ENCODE measurements at regions not wholly inside any gene's neighbourhood (a gene's known extent, or its start where the extent isn't known, plus 50 kb on each side); places are given as distances from the start of the nearest gene placed in this dataset.

GRCh38 chr1:229834230-229834629, 208.2 kb downstream of the URB2 start:
- Mint-ChIP-seq H3K4me1 (ENCODE audit: unreplicated experiment) (no peaks in the 10 kb centered on the region), H3K27me3 (peaks cover 21% of the 10 kb centered on the region), H3K9me3 (peaks cover 5% of the 10 kb centered on the region), H3K36me3 (no peaks in the 10 kb centered on the region), H3K4me3 (no peak overlapping the region), H3K27ac (no peak overlapping the region)
- no peak for TF ChIP-seq CTCF (conservative IDR thresholded peaks at IDR 0.05)
- no peak for DNase-seq (ENCODE audit: extremely low spot score, unreplicated experiment)

- Mint-ChIP-seq H3K4me1 (ENCODE audit: unreplicated experiment) (no peaks in the 10 kb centered on the region), H3K36me3 (no peaks in the 10 kb centered on the region), H3K27me3 (peaks cover 31% of the 10 kb centered on the region), H3K9me3 (peaks cover 5% of the 10 kb centered on the region), H3K4me3 (no peak overlapping the region), H3K27ac (no peak overlapping the region)
- no peak for TF ChIP-seq CTCF (conservative IDR thresholded peaks at IDR 0.05)
- DNase-seq (ENCODE audit: extremely low spot score, unreplicated experiment) = no peak
Measured at GRCh38 chr1:229835226-229835625, 209.2 kb downstream of the URB2 start.

- Mint-ChIP-seq H3K27ac (no peak overlapping the region), H3K36me3 (no peaks in the 10 kb centered on the region), H3K4me1 (ENCODE audit: unreplicated experiment) (no peaks in the 10 kb centered on the region), H3K4me3 (no peak overlapping the region), H3K27me3 (peaks cover 32% of the 10 kb centered on the region), H3K9me3 (no peaks in the 10 kb centered on the region)
- no peak for TF ChIP-seq CTCF (conservative IDR thresholded peaks at IDR 0.05)
- DNase-seq (ENCODE audit: extremely low spot score, unreplicated experiment) = no peak
Measured at GRCh38 chr1:229836324-229836723, 210.3 kb downstream of the URB2 start.

- Mint-ChIP-seq H3K4me3 (no peak overlapping the region), H3K27me3 (peaks cover 32% of the 10 kb centered on the region), H3K27ac (no peak overlapping the region), H3K9me3 (no peaks in the 10 kb centered on the region), H3K36me3 (no peaks in the 10 kb centered on the region), H3K4me1 (ENCODE audit: unreplicated experiment) (no peaks in the 10 kb centered on the region)
- TF ChIP-seq CTCF (conservative IDR thresholded peaks at IDR 0.05) = no peak
- DNase-seq (ENCODE audit: extremely low spot score, unreplicated experiment) = no peak
Measured at GRCh38 chr1:229838204-229838603, 212.2 kb downstream of the URB2 start.

GRCh38 chr1:229839800-229840199, 213.8 kb downstream of the URB2 start:
- Mint-ChIP-seq H3K27me3 (peaks cover 37% of the 10 kb centered on the region), H3K9me3 (no peaks in the 10 kb centered on the region), H3K4me1 (ENCODE audit: unreplicated experiment) (peaks cover 4% of the 10 kb centered on the region), H3K27ac (no peak overlapping the region), H3K4me3 (no peak overlapping the region), H3K36me3 (no peaks in the 10 kb centered on the region)
- no peak for DNase-seq (ENCODE audit: extremely low spot score, unreplicated experiment)
- TF ChIP-seq CTCF (conservative IDR thresholded peaks at IDR 0.05) = peak; percentile 21

GRCh38 chr1:229841230-229841629, 215.2 kb downstream of the URB2 start:
- Mint-ChIP-seq H3K27me3 (peaks cover 32% of the 10 kb centered on the region), H3K4me1 (ENCODE audit: unreplicated experiment) (peaks cover 4% of the 10 kb centered on the region), H3K27ac (no peak overlapping the region), H3K36me3 (no peaks in the 10 kb centered on the region), H3K9me3 (no peaks in the 10 kb centered on the region), H3K4me3 (no peak overlapping the region)
- no peak for DNase-seq (ENCODE audit: extremely low spot score, unreplicated experiment)
- TF ChIP-seq CTCF (conservative IDR thresholded peaks at IDR 0.05) = no peak

Measured in type B pancreatic cell (in vitro differentiated cells).